ENCODE measurements at regions not wholly inside any gene's neighbourhood (a gene's known extent, or its start where the extent isn't known, plus 50 kb on each side); places are given as distances from the start of the nearest gene placed in this dataset.
"Not testable (repeated sequence)": the region's sequence is repeated elsewhere in the genome, so short reads cannot be mapped to it uniquely, and the experiment has no call there.

DNA sequence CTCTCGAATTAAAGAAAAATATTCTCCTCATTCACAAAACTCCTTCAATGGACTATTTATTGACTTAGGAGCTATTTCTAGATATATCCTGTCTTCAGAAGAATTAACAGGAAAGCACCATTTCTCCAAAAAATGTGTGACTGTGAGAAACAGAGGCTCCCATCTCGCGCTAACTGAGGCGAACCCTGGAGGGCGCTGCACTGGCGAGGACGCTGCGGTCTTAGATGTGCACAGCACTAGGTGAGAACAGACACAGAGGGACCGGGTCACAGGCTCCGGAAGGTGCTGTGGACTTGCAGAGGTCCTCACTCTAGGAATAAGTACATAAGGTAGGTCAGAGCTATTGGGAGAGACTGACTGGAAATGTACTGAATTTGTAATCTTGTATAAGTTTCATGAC is 229.7 kb upstream of the SLC35G4 start:
- no peak for DNase-seq

DNA sequence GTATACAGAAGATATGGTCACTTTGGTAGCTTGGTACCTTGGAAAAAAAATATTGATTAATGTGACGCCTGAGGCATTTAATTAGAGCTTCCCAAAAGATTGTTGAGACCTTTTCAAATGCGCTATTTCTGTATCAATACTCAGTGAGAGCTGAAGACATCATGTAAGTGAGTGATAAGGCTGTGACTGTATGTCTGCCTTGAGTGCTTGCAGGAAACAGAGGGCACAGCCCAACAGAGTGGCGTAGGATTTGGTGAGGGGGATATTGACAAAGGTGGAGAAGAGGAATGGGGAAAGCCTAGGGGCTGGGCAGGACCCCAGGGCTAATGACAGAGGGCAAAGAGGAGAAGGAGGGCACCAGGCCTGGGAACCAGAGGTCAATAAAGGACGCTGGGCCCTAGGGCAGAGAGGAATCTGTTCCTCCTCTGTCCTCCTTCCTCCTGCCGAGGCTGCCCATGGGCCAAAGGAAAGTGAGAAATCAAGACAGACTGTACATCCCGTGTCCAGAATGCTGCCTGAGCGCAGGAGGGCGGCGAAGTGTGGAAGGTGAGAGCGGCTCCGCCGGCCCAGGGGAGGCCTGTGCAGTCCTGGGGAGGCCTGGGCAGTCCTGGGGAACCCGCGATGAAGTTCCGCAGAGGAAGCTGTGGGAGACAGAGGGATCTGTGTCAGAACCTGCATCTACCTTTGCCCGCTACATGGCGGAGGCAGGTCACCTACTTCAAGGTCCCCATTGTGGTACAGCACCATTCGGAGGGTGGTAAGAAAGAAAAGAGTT is 228.6 kb upstream of the PIEZO2 start:
- no peak for DNase-seq

DNA sequence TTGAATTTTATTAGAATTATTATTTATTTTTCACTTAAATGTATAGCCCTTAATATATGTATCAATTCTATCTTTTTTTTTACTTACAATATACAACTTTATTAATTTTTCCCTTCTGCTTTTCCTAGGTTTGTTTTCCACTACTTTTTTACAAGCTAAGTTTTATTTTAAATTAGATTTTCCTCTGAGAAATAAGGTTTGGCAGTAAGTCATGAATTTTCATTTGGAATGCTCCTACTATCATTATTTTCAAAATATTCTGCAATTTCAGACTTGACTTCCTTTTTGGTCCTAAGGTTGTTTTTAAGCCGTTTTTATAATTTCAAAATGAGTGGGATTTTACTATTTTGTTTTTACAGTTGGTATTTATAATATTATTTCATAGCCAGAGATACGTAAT is 222.8 kb upstream of the PIEZO2 start:
- DNase-seq = no peak

DNA sequence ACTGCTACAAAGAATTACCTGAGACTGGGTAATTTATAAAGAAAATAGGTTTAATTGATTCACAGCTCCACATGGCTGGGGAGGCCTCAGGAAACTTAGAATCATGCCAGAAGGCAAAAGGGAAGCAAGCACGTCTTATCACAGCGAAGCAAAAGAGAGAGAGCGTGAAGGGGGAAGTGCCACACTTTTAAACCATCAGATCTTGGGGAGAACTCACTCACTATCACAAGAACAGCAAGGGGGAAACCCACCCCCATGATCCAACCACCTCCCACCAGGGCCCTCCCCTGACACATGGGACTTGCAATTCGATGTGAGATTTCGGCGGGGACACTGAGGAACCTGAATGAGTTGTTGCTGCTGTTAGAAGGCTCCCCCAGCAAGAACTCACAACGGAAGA is 220.2 kb upstream of the PIEZO2 start:
- DNase-seq = no peak

DNA sequence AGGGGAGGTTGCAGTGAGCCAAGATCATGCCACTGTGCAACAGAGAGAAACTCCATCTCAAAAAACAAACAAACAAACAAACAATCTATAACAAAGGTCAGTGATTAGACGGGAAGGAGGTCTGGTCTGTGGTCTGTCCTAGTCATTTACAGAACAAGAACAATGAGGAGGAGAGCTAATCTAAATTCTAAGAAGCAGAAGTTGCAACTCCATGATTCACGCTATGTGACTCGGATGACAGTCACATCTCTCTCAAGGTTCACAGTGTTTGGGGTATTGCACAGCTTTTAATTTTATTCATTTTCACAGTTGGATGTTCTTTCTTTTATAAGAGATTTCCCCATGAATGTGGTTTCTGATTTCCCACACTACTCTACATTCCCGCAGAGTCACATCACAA is 218.7 kb upstream of the PIEZO2 start:
- no peak for DNase-seq

DNA sequence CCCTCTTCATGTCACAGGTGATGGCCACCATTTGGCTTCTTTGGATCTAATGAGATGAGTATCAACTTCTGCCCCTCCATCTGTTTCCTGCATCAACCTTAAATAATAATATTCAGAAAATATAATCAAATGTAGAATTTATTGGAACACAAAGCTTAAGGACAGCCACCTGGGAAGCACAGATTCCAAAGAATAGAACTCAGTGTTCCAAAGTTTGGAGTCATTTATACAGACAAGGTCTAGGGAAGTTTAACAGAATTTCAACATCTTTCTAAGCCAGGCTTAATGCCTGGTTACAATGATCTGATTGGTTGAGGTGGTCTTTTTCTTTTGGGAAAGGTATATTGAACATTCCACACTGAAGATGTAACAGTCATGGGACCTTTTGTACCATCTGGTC is 218.0 kb upstream of the PIEZO2 start:
- DNase-seq = no peak

DNA sequence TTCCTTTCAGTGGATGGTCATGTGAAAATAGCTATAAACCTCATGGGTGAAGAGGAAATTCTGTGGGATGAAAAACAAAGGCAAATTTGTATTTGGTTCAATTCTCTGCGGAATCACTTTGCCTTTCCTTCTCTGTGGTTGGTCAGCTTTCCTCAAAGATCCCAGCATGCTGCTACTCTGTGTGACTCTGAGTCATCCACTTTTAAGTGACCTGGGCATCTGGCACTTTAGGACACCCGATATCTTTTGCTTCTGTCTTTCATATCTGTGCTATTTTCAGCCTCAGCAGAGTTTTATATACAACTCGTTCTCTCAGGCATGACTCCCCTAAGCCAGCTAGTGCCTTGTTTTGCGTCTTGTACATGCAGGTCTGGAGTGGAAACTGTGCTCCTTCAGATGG is 217.0 kb upstream of the PIEZO2 start:
- DNase-seq = no peak

DNA sequence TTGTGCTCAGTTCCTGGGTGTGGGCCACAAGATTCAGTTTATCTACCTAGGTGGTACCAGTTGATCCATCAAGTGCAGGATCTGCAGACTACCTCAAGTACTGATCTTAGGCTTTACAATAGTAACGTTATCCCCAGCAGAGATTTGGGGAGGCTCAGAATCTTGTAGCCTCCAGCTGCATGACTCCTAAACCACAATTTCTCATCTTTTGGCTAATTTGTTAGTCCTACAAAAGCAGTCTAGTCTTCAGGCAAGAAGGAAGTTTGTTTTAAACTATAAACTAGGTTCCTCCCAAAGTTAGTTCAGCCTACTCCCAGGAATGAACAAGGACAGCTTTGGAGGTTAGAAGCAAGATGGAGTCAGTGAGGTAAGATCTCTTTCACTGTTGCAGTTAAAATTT is 213.5 kb upstream of the PIEZO2 start:
- DNase-seq = no peak

DNA sequence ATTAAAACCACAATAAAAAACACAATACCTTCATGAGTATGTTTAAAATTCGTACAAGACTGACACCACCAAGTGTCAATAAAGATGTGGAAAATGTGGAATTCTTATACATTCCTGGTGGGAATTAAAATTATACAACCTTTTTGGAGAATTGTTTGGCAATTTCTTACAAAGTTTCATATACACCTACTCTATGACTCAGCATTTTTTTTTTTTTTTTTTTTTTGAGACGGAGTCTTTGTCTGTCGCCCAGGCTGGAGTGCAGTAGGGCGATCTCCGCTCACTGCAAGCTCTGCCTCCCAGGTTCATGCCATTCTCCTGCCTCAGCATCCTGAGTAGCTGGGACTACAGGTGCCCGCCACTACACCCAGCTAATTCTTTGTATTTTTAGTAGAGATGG is 212.5 kb upstream of the PIEZO2 start:
- not testable (repeated sequence) for DNase-seq

DNA sequence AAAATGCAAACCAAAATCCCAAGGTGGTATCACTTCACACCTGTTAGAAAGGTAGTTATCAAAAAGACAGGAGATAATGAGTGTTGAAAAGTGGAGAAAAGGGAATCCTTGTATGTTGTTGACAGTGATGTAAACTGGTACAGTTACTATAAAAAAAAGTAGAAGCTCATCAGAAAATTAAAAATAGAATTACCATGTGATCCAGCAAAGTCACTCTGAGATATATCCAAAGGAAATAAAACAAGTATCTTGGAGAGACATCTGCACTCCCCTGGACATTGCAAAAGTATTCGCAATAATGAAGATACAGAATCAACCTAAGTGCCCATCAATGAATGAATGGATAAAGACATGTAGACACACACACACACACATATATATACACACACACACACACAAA is 208.3 kb upstream of the PIEZO2 start:
- DNase-seq = no peak

DNA sequence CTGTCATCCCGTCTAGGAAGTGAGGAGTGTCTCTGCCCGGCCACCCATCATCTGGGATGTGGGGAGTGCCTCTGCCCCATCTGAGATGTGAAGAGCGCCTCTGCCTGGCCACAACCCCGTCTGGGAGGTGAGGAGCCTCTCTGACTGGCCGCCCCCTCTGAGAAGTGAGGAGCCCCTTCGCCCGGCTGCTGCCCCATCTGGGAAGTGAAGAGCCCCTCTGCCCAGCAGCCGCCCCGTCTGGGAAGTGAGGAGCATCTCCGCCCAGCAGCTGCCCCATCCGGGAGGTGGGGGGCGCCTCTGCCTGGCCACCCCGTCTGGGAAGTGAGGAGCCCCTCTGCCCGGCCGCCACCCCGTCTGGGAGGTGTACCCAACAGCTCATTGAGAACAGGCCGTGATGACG is 195.2 kb upstream of the PIEZO2 start:
- not testable (repeated sequence) for DNase-seq

DNA sequence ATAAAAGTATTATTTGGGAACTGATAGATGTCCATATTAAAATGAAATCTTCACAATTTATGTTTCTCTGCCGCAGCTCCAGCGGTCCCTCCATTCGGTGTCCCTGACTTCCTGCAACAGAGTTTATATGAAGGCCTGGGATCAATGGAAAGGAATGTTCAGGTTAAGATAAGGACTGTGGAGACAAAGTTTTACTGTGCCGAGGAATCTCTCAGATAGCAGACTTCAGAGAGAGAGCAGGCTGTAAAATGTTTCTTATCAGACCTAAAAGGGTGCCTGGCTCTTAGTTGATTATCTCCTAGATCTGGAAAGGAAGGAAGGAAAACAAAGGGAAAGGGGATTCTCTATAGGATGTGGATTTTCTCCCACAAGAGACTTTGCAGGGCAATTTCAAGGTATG is 193.7 kb upstream of the PIEZO2 start:
- DNase-seq = no peak

DNA sequence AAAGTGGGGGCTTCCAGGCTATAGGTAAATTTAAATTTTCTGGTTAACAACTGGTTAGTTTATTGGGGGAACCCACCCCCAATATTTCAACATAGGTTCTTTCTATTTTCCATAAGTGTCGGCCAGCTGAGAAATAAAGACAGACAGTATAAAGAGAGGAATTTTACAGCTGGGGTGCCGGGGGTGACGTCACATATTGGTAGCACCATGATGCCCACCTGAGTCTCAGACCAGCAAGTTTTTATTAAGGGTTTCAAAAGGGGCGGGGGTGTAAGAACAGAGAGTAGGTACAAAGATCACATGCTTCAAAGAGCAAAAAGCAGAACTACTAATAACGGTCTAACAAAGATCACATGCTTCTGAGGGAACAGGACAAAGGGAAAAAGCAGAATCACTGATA is 192.7 kb upstream of the PIEZO2 start:
- not testable (repeated sequence) for DNase-seq

DNA sequence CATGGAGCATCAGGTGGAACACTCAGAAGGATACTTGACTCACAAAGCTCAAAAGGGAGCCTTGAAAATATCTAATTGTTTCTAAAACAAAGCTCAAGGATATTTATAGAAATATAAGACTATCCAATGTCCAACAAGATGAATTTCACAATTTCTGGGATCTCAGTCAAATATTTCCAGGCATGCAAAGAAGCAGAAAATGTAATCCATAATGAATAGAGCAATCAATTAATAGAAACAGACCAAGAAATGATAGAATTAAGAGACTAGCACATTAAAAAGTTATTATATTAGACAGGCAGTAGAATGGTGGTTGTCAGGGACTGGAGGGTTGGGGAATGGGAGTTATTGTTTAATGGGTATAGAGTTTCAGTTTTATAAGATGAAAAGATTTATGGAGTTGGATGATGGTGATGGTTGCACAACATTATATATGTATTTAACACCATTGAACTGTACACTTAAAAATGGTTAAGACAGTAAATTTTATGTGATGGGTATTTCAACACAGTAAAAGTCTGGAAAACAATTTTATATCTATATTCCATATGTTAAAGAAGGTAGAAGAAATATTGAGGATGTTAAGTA is 189.9 kb upstream of the PIEZO2 start:
- no peak for DNase-seq

DNA sequence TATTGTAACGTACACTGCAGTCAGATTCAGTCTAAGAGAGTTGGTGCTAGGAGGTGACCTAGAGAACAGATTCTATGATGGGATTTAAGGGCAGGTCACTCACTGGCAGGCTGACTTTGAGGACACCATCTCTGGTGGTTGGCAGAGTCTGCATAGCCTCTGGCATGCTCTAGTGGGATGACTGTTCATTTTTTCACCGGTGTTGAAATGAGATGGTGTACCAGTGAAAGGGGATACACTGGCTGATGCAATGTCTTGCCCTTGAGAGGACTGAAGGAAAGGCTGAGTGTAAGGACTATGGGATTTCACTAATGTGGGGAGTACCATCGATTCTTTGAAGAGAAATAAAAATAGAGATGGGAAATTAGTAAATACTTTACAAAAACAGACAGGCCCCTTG is 186.9 kb upstream of the PIEZO2 start:
- no peak for DNase-seq

DNA sequence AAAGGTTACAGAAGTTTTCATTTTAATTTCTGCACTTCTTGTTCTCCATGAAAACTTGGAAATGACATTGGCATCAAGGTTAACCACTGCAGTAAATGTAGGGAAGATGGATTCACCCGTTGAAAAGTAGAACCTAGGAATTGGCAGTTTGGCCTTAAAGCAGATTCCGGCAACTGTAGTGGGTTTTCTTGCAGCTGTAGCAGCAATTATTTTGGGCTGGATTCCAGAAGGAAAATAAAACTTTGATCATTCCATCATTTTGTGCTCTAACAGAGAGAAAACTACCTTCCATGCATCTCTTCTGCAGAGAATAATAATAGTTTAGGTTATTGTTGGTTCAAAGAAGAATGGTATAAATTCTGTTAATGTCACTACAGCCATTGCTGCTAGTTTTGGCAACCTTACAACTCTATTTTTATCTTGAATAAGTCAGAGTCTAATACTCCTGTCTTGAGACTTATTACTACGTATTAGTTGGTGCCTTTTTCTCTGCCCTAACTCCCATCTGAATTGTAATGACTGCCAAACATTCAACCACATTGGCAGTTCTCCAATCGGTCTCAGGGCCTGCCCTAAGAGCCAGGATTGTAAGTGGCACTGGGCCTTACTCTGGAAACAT is 178.1 kb upstream of the PIEZO2 start:
- no peak for DNase-seq

DNA sequence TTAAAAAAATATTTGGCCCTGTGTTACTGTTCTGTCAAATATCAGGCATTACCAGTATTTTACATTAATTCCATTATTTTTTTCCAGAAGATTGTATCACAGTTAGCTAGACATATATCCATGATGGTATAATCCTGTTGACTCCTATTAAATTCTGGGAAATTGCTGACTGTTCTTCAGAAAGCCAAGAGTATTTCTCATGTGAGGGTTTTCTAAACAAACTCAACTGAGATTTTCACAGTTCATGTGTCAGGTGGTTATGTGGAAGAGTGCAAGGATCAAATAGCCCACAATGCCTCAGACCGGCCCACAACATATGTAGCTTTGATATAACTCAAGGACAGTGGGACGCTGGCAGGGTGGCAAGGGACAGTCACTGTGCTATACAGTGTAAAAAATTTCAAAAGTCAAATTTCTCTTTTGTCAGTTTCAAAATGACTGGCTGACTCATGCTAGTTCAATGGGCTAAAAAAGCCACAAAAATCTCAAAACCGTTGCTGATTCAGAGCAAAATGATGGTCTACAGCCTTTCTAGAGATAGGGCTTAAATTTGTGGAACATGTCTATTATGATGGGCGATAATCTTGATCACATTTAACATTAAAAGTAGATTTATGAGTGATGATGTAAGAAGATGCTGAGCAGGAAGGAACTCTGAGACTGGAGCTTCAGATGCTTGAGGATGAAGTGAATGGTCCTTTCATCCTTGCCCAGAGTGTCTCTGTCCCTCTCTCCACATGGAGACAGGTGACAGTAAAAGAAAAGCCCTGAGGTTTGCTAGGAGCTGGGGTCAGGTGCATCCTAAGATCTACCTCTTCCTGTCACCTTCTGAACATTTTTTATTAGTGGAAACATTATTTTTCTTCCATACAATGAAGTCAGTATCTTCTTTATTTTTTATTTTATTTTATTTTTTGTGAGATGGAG is 175.8 kb upstream of the PIEZO2 start:
- peak; percentile 74 for DNase-seq

DNA sequence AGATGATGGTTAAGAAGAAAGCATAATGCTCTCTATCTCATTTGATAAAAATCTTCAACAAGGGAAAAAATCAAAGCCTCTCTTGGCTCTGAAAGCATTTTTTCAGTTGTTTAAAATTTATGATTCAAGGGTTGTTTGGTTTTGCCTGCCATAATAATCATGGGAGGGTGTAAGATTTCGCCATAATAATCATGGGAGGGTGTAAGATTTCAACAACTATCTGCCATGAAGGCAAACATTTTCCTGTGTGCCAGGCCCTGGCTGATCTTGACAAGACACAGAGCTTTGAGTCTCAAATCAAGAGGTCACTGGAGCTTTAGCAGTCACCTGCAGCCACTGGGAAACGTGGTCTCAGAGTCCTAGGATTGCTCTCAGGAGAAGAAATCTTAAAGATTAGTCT is 175.1 kb upstream of the PIEZO2 start:
- no peak for DNase-seq

DNA sequence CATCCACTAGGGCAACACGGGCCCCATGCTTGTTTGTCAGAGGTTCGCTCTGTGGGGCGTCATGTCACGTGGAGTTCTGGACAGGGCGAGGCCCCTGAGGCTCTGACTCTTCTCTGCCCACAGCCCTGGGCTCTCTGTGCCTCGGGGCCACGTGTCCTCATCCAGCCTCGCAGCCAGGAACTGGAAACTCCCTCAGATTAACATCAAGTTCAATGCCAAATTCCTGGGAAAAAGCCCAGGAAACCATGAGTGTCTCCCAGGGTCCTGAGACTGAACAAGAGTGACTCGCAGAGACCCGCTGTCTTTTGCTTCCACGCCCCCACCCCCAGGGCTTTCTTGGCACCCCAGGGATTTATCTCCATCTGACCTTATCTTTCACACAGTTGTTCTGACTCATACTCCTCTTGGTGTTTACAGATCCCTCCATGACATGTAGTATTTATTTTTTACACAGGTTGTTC is 174.0 kb upstream of the PIEZO2 start:
- no peak for DNase-seq

DNA sequence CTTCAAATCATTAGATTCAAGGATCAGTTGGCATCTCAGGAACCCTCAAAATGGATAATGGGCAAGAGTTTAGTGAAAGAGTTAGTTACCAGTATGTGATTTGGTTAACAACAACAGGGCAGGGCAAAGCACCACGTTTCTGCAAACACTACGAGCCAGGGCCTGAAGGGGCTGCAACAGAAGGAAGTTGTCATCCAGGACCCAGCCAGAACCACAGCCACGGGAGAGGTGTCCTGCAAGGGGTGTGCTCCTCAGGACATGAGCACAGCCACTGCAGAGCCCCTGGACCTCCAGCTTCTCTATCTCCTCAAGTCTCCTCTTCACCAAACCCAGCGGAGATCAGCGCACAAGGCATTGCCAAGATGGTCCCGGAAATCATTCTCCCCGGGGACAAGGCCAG is 173.3 kb upstream of the PIEZO2 start:
- no peak for DNase-seq

DNA sequence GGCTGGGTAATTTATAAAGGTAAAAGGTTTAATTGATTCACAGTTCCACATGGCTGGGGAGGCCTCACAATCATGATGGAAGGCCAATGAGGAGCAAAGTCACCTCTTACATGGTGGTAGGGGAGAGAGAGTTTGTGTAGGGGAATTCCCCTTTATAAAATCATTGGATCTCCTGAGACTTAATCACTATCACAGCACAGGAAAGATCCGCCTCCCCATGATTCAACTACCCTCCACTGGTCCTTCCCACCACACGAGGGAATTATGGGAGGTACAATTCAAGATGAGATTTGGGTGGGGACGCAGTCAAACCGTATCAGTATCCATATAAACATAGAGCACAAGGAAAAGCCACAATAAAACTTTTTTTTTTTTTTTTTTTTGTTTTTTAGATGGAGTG is 172.6 kb upstream of the PIEZO2 start:
- no peak for DNase-seq

DNA sequence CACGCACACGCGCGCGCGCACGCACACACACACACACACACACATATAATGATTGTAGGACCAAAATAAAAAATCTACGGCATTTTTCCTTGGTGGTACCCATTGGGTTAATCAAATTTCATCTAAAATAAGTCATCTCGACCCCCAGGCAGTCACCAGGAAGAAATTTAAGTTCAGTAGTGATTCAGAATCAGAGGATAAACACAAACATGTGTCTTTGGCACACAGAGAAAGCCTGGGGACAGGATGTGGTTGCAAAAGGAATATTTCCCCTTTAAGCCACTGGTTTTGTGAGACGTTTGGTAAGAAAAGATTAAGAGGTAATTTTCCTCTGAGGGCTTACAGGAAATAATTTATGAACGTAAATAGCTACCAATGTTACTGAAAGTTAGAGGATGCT is 171.6 kb upstream of the PIEZO2 start:
- DNase-seq = no peak

DNA sequence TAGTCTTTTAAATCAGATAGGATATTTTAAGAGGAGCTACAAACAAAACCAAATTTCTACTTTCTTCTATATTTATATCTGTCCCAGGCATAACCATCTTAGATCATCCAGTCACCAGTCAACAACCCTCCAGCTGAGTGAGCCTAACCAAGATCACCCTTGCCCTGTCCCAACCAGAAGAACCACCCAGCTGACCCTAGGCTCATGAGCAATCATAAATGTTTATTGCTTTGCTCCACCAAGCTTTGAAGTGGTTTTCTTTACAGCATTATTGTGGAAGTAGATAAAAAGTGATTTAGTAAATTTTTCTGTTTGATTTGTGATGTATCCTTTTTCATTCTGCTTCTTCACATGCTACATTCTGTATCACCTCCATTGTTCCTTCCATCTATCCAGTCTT is 167.2 kb upstream of the PIEZO2 start:
- no peak for DNase-seq

Measured in activated CD4-positive, alpha-beta T cell treated with anti-CD3 and anti-CD28 coated beads, Interleukin-2, amount 50 U/mL, for 16 hours (primary cell).